ENCODE measurements at regions not wholly inside any gene's neighbourhood (a gene's known extent, or its start where the extent isn't known, plus 50 kb on each side); places are given as distances from the start of the nearest gene placed in this dataset.

DNA sequence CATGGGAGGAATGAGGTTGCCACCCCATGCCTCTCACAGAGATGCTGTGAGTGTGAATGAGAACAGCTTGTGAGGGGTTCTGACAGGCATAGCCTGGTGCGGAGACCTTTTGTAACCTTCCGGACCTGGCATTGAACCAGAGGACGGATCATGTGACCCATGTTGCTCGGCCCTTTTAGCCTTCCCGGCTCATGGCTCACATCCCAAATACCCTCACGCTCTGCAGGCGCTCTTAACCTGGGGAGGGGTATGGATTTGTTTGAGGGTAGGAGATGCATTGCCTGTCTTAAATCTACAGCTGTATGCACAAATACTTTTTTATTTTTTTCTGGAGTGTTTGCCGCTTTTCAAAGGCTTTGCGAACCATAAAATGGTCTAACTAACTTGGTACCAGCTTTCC lies 102.4 kb upstream of the CRHR1 start:
- ATAC-seq (ENCODE audit: insufficient number of reproducible peaks, low FRiP score, low read depth) (no peak), DNase-seq (ENCODE audit: low spot score) (no peak)
- Histone ChIP-seq H3K27ac (no peak overlapping the region), H3K4me3 (no peak overlapping the region), H3K9me3 (no peaks in the 10 kb centered on the region), H3K27me3 (replicated peaks; ENCODE audit: insufficient read depth) (no peaks in the 10 kb centered on the region), H3K36me3 (no peaks in the 10 kb centered on the region), H3K4me1 (ENCODE audit: control insufficient read depth in 1 of 2, low read depth in 2 of 2) (no peaks in the 10 kb centered on the region)
- no peak for TF ChIP-seq CTCF (IDR thresholded peaks at IDR 0.05)

- Histone ChIP-seq H3K4me1 (ENCODE audit: control insufficient read depth in 1 of 2, low read depth in 2 of 2) (no peaks in the 10 kb centered on the region), H3K27ac (no peak overlapping the region), H3K36me3 (no peaks in the 10 kb centered on the region), H3K4me3 (no peak overlapping the region), H3K27me3 (replicated peaks; ENCODE audit: insufficient read depth) (no peaks in the 10 kb centered on the region), H3K9me3 (no peaks in the 10 kb centered on the region)
- no peak for DNase-seq (ENCODE audit: low spot score)
- no peak for ATAC-seq (ENCODE audit: insufficient number of reproducible peaks, low FRiP score, low read depth)
- no peak for TF ChIP-seq CTCF (IDR thresholded peaks at IDR 0.05)
Observed at GRCh38 chr17:45686250-45686649, 97.9 kb upstream of the CRHR1 start.

DNA sequence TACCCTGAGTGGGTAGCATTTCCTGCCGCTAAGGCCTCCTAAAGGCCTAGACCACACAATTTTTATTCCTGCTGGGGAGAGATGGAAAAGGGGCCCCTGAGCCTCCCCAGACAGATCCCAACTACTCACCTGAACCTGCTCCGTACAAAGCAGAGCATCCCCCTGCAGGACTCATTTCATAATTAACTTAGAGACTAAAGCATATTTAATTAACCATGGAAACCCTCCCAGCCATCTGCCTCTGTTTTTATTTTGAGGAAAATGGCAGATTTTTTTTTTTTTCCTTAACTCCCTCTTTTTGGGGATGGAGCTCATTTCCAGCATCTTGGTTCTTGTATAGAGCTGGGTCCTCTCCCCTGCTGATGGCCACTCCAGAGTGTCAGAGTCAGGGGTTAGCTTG lies 96.5 kb upstream of the CRHR1 start:
- Histone ChIP-seq H3K4me1 (ENCODE audit: control insufficient read depth in 1 of 2, low read depth in 2 of 2) (no peaks in the 10 kb centered on the region), H3K27ac (no peak overlapping the region), H3K36me3 (no peaks in the 10 kb centered on the region), H3K9me3 (no peaks in the 10 kb centered on the region), H3K27me3 (replicated peaks; ENCODE audit: insufficient read depth) (no peaks in the 10 kb centered on the region), H3K4me3 (no peak overlapping the region)
- DNase-seq (ENCODE audit: low spot score) (no peak), ATAC-seq (ENCODE audit: insufficient number of reproducible peaks, low FRiP score, low read depth) (no peak)
- no peak for TF ChIP-seq CTCF (IDR thresholded peaks at IDR 0.05)

GRCh38 chr17:45688353-45688752 lies 95.8 kb upstream of the CRHR1 start:
- Histone ChIP-seq H3K27me3 (replicated peaks; ENCODE audit: insufficient read depth) (no peaks in the 10 kb centered on the region), H3K36me3 (no peaks in the 10 kb centered on the region), H3K4me1 (ENCODE audit: control insufficient read depth in 1 of 2, low read depth in 2 of 2) (no peaks in the 10 kb centered on the region), H3K4me3 (no peak overlapping the region), H3K27ac (no peak overlapping the region), H3K9me3 (no peaks in the 10 kb centered on the region)
- ATAC-seq (ENCODE audit: insufficient number of reproducible peaks, low FRiP score, low read depth) (no peak), DNase-seq (ENCODE audit: low spot score) (no peak)
- TF ChIP-seq CTCF (IDR thresholded peaks at IDR 0.05), result no peak

GRCh38 chr17:45688820-45689219 lies 95.3 kb upstream of the CRHR1 start:
- Histone ChIP-seq H3K4me3 (no peak overlapping the region), H3K27me3 (replicated peaks; ENCODE audit: insufficient read depth) (no peaks in the 10 kb centered on the region), H3K4me1 (ENCODE audit: control insufficient read depth in 1 of 2, low read depth in 2 of 2) (no peaks in the 10 kb centered on the region), H3K36me3 (no peaks in the 10 kb centered on the region), H3K27ac (no peak overlapping the region), H3K9me3 (no peaks in the 10 kb centered on the region)
- no peak for DNase-seq (ENCODE audit: low spot score)
- ATAC-seq (ENCODE audit: insufficient number of reproducible peaks, low FRiP score, low read depth), result no peak
- no peak for TF ChIP-seq CTCF (IDR thresholded peaks at IDR 0.05)
